ENCODE measurements at regions not wholly inside any gene's neighbourhood (a gene's known extent, or its start where the extent isn't known, plus 50 kb on each side); places are given as distances from the start of the nearest gene placed in this dataset.

DNA sequence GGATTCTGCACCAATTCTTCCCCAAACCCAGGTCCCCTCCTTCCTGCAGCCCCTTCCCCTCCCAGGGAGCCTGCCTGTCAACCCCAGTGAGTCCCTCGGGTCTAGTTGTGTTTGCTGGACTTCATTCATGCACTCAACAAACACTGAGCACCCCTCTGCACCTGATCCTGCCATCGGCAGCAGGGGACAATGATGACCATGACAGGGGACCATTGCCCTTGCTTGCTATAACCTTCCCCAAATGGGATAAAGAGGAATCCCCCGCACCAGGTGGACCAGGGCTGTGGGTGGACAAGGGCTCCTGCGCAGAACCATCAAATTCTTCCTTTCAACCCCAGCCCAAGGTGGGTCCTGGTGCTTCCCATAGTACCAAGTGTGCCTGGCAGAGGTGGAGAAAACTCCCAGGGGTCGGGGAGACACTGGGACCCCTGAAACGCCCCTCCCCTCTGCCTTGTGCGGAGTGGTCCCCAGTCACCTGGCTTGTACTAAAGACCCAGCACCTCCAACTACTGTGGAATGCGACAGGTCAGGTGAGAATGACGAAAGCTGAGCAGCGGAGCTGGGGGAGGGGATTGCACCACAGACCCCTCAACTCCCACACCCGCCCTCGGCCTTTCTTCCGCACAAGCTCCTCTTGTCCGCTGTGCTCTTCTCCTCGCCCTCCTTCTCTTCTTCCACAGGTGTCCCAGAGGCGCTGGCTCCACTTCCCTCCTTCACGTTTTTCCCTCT lies 119.9 kb upstream of the ZNF217 start:
- no peak for DNase-seq

DNA sequence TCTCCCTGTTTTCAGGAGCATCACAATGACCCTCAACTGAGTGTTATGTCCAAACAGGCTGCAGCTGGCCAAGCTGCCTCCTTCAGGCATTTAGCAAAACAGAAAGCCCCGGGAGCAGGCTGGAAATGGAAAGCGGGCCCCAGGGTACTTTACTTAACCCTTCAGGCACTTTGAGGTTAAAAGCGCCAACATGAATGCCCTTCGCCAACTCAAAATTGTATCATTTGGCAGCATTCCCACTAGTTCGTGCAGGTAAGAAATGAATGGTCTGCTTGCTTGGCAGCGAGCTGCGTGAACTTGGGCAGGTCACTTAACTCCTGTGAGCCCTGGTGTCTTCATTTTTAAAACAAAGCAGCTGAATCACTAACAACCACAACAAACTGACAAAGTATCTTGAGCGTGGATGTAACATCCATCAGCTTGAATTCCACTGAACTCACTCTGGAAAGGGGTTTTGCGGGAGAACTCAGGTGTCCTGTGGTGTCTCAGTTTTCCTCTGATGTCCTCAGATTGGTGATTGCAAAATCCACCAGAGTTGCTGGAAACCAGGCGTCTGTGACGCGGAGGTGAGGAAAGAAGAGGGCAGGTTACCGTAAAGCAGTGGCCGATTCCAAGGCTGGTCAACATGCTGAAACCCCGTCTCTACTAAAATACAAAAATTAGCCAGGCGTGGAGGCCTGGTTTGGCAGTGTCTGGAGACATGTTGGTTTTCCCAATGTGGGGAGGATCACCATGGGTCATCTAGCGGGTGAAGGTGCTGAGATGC lies 118.8 kb upstream of the ZNF217 start:
- DNase-seq: no peak

DNA sequence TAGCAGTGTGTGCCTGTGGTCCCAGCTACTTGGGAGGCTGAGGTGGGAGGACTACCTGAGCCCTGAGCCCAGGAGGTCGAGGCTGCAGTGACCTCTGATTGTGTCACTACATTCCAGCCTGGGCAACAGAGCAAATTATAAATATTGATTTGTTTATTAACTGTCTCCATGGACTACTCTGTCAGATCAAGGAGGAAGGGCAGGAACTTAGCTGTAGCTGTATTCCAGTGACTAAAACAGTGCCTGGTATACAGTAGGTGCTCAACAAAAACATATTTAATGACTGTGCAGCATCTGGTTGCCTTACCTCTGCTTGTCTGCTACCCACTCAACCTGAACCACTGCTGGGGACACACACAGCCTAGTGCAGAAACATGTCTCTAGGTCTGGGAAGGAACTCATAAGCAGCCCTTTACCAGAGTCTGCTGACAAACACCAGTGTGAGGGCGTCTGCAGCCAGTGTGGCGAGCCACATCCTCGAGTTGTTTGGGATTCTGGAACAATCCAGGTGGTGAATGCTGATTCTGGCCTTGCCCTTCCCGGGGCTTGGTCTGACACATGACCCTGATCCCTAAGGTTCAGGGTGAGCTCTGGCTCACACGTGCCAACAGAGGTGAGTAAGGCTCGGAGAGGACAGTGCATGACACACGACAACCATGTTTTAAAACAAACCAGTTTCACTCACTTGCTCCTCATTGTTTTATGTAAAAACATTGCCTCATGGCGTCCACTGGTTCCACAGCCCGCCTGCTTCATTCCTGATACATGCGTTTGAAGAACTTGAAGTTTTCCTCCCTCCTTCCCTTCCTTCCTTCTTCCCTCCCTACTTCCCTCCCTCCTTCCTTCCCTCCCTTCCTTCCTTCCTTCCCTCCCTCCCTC lies 117.9 kb upstream of the ZNF217 start:
- no peak for DNase-seq

DNA sequence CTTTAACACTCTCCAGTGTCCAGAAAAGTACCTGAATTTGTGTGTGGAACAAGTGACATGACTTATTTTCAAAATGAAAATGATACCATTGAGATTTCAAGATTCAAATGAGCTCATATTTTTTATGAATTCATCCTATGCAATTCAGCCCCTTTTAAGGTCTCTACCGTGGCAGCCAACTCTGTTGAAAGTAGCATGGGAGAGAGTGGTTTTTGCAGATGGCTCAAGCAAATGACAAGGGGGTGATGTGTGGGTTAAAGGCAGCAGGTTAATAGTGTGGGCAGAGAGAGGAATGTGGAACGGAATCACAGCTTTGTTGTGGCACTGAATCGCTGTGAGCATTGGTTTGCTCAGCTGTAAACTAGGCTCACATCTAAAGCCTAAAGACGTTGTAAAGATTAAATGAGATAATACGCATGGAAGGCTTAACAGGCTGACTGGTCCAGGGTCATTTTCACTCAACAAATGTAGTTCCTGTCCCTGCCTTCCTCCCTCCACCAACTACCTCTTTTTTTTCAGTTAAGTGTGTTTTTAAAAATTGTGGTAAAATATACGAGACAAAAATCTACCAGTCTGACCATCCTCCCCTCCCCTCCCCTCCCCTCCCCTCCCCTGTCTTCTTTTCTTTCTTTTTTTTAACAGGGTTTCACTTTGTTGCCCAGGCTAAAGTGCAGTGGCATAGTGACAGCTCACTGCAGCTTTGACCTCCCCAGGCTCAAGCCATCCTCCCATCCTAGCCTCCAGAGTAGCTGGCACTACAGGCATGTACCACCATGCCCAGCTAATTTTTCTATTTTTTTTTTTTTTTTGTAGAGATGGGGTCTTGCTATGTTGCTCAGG lies 114.7 kb upstream of the ZNF217 start:
- DNase-seq: no peak

DNA sequence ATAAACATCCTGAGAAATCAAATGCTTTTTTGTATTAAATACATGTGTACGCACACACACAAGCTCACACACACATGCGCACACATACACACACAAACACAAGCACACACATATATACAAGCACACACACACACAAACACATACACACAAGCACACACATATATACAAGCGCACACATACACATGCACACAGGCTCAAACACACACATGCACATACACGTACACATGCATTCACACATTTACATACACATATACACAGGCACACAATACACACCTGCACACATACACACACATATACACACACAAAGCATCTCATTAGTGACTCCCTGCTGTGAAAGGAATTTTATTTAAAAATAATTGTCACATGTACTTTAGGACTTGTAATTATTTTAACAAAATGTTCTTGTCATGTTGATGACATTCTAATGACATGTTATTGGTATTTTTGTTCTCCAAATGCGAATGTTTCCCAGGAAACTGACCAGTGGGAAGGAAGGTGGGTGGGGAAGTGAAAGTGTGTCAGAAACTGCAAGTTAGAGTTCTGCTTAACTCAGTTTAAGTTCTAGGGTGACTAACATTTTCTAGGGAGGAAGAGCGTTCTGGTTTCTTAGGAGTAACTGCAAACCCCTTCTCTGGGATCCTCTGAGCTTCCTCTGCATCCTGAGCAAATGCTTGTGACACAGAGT lies 113.9 kb upstream of the ZNF217 start:
- no peak for DNase-seq

DNA sequence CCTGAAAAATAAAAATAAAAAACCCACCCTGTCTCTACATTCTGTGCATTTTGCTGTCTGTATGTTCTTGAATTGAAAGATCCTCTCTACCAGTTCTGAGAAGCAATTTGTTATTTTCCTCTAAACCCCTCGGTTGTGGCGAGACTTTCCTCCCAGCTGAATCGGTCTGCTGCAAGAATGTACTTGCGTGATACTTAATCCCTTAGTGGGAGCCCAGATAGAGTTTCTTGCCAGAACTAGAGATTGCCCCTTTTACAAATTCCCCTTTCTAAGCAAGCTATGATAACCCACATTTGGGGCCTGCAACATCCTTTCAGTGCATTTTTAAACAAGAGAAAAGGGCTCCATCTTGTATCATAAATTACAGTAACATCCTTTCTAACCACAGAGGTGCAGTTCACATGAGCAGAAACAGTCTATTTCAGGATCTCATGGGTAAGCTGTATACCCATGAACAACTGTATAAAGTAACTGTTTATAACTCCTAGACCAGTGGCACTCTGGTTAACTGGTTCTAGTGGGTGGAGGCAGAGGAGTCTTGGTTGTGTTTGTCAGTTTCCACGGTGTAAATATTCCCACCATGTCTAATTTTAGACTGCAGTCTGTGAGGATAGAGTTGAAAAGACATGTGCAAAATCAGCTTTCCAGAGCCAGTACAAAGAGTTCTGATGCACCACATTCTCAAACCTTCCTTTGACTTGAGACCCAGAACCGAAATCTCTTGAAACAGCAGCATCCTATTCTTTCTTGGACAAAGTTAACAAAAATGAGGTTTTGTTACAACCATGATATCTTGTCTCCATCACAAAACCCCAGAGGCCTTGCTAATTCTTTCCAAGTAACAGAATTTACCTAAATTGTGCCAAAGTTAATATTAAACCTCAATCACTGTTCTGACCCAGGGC lies 113.1 kb upstream of the ZNF217 start:
- DNase-seq: no peak

DNA sequence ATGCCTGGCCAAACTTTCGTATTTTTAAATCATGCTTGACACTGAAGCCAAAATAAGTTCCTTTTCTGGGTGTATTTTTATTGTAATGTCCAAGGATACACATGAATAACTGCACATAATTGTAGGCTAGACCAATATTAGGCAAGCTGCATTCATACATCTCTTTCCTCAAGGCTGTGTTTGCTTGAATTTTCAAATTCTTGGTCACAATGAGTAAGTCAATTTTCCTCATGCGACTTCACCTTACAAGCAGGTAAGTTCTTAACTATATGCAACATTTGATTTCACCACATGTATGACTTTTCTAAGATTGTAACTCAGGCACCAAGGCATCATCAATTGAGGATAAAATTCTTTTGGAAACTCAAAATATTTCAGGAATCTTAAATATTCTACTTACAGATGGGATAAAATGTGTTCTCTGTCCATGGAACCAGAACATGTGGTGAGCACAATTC lies 112.4 kb upstream of the ZNF217 start:
- DNase-seq: no peak

DNA sequence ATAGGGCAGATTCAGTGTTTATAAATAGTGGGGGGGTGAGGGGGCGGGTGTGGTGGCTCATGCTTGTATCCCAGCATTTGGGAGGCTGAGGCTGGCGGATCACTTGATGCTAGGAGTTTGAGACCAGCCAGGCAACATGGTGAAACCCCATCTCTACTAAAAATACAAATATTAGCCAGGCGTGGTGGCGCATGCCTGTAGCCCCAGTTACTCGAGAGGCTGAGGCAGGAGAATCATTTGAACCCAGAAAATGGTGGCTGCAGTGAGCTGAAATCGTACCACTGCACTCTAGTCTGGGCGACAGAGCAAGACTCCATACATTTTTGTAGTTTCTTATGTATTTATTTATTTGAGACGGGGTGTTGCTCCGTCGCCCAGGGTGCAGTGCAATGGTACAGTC lies 109.0 kb upstream of the ZNF217 start:
- no peak for DNase-seq

DNA sequence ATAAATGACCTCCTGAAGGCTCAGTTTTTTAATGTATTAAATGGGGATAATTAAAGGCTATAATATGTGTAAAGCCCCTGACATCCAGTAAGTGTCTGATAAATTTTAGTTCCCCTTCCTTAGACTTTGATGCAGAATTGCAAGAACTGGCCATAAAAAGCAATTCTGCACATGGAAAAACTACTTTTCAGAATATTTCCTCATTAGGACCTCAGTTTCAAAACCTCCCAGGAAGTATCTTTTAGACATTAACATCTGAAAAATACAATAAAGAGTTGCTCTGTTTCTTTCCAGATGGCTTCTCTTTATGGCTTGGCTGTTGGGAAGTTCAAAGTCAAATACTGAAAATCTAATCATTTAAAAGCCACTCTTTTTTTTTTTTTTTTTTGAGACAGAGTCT lies 106.3 kb upstream of the ZNF217 start:
- DNase-seq: no peak

DNA sequence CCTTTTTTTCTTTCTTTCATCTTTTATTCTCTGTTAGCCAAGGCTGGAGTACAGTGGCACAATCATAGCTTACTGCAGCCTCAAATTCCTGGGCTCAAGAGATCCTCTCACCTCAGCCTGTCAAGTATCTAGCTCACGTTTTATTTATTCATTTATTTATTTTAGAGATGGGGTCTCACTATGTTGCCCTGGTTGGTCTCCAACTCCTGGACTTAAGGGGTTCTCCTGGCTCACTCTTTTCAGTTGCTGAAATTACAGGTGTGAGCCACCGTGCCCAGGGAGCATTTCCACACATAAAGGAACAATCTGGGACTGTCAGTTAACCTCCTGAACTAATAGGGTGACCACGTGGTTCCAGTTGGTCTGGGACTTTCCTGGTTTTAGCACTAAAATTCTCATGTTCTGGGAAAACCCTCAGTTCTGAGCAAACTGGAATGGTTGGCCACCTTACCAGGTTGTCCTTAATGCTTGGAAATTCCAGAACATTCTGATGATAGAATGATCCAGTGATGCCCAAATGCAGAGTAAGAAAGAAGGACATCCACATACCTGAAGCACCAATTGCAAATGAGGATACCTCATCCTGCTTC lies 105.5 kb upstream of the ZNF217 start:
- no peak for DNase-seq

DNA sequence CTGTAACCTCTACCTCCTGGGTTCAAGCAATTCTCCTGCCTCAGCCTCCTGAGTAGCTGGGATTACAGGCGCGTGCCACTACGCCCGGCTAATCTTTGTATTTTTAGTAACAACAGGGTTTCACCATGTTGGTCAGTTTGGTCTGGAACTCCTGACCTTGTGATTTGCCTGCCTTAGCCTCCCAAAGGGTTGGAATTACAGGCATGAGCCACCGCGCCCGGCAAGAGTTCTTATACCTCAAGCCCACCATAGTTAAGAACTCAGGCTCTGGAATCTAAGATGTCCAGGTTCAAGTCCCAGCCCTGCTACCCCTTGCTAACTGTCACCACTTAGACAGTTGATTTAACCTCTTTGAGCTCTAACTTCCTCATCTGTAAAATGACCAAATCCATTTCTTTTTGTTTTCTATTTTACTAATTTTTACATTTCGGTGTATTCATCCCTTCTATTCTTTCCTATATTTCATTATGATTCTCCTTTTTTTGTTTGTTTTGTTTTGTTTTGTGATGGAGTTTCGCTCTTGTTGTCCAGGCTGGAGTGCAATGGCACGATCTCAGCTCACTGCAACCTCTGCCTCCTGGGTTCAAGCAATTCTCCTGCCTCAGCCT lies 104.8 kb upstream of the ZNF217 start:
- no peak for DNase-seq

DNA sequence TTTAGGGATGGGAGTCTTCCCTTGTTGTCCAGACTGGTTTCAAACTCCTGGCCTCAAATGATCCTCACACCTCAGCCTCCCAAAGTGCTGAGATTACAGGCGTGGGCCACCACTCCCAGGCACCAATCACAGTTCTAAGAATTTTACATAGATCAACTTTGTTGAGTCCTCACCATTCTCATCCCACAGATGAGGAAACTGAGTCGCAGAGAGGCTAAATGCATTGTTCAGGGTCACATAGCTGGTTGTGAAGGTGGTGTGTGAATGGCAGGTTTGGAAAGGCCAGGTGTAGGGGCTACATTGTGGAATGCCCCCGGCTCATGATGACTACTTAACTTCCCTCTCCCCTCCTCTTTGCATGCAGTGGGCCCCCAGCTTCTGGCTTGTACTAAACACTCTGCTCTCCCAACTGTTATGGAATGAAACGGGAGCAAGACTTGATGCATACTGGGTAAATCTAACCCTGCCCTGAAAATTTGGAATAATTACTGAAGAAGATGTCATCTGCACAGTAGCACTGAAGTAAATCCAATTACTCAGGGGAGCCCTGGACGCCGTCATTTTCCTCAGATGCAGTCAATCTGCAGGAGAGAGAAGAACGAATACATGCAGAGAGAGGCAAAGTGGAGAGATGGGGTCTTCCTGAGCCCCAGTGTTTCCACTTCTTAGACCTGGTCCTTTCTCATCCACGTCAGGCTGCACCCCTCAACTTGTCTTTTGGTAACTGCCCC lies 102.3 kb upstream of the ZNF217 start:
- DNase-seq: no peak

DNA sequence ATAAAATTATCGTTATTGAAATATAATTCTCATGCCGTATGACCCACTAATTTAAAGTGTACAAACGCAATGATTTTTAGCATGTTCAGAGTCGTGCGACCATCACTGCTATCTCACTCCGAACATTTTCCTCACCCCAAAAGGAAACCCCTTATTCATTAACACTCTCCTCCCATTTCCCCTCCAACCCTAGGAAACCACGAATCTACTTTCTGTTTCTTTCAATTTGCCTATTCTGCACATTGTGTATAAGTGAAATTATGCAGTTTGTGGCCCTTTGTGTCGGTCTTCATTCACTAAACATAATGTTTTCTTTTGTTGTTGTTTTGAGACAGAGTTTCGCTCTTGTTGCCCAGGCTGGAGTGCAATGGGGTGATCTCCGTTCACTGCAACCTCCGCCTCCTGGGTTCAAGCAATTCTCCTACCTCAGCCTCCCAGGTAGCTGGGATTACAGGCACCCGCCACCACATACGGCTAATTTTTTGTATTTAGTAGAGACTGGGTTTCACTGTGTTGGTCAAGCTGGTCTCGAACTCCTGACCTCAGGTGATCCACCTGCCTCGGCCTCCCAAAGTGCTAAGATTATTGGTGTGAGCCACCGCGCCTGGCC lies 99.7 kb upstream of the ZNF217 start:
- DNase-seq: no peak

DNA sequence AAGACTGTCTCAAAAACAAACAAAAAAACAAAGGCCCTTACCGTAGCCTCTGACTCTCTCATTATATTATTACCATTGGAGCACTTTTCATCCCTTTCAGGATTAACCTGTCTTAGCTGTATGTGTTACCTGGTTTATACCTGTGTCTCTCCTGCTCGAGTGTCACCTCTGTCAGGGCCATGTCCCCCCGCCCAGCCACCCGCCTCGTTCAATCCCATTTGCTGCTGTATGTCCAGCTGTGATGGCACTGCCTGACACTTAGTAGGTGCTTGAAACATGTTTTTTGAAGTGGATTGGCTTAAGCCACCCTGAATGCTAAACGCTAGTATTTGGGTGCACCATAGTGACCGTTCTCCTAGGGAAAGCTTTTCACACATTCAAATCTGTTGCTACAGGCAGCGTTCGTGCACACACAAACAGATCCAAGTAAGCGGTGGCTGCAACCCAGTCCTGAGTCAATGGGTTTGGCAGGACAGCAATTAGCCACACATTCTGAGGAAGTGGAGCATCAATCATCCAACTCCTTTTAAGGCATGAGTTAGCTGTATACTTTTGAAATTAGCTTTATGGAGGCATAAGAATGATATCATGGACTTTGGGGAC lies 98.9 kb upstream of the ZNF217 start:
- no peak for DNase-seq

DNA sequence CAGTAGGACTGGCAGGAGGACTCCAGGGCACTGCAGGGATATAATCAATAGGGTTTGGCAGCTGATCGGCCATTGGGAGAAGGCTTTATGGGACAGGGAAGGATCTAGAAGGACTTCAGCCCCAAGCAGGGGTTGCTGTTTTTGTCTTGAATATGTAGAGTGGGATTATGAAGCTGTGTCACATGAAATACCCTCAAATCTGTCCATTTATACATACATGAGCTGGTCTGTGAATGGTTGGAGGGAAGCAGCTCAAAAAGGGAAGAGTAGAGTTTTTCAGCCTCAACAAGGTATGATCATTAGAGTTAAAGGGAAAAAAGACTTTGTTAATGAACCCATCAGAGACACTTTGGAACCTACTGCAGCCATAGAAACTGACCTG lies 98.2 kb upstream of the ZNF217 start:
- DNase-seq: no peak

DNA sequence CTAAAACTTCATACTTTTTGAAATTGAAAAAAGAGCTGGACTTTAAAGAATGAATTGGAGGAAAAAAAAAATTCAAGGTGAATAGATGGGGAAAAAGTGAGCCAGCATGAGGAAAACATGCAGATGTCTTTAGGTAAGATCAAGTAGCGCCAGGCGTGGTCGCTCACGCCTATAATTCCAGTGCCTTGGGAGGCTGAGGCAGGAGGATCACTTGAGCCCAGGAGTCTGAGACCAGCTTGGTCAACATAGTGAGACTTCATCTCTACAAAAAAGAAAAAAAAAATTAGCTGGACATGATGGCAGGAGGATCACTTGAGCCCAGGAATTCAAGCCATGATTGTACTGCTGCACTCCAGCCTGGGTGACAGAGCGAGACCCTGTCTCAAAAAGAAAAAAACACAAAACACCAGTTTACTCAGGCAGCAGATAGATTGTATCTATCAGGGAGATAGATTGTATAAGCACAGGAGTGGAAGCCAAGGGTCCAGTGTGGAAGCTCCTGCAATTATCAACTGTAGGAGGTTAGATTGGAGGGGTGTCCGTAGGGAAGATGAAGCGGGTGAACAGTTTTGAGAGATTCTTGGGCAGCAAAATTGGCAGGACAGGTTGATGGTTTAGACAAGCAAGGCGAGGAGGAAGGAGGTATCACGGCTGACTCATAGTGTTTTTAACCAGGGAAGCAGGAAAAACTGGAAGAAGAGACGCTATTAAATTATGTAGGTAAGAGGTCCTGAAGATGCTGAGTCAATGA lies 97.6 kb upstream of the ZNF217 start:
- no peak for DNase-seq

DNA sequence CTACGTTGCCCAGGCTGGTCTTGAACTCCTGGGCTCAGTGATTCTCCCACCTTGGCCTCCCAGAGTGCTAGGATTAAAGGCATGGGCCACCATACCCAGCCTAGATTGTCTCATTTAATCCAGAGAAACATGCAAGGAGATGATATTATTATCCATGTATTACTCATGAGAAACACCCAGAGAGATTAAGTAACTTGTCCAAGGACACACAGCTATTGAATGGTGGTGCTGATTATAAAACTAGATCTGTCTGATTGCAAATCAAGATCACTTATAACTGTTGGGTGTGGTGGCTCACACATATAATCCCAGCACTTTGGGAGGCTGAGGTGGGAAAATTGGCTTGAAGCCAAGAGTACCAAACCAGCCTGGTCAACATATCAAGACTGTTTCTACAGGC lies 94.4 kb upstream of the ZNF217 start:
- DNase-seq: no peak
